ENCODE measurements at regions not wholly inside any gene's neighbourhood (a gene's known extent, or its start where the extent isn't known, plus 50 kb on each side); places are given as distances from the start of the nearest gene placed in this dataset.

DNA sequence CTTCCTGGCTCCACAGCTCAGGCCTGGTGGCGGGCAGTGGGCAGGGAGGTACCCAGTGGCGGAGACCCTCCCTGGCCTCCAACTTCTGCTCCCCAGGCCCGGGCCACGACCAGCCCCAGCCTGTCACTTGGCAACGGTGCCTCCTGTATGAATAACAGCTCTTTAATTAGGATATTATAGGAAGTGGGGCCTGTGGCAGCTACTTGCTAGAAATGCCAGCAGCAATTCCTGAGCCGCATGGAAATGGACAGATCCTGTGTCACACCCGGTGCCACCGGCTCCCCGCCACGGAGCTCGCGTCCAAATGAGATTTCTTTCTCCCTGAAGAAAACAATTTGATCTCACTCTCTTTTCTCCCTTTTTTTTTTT is 104.5 kb downstream of the CHST1 start:
- DNase-seq (ENCODE audit: low read depth), result no peak
- H3K36me3 Mint-ChIP-seq (ENCODE audit: low read depth, unreplicated experiment), result no peaks in the 10 kb centered on the region
- no peak overlapping the region for H3K9ac ChIP-seq (ENCODE audit: low read length)
- H3K9me3 Mint-ChIP-seq (ENCODE audit: unreplicated experiment), result peaks cover 14% of the 10 kb centered on the region
- H3K27ac Mint-ChIP-seq (ENCODE audit: unreplicated experiment), result no peak overlapping the region
- H3K4me3 Mint-ChIP-seq (ENCODE audit: unreplicated experiment), result no peak overlapping the region
- H3K4me2 ChIP-seq (ENCODE audit: low read length), result no peak overlapping the region
- H3K27ac ChIP-seq (ENCODE audit: low read depth, low read length), result no peak overlapping the region
- no peaks in the 10 kb centered on the region for H3K79me2 ChIP-seq (ENCODE audit: insufficient read depth, low read length)
- no peaks in the 10 kb centered on the region for H3K4me1 ChIP-seq (ENCODE audit: insufficient read depth, low read length)
- no peaks in the 10 kb centered on the region for H3K4me1 Mint-ChIP-seq (ENCODE audit: low read depth, unreplicated experiment)
- no peaks in the 10 kb centered on the region for H3K9me3 ChIP-seq (ENCODE audit: insufficient read depth, low read depth, low read length)
- TF ChIP-seq, protein P1, sequence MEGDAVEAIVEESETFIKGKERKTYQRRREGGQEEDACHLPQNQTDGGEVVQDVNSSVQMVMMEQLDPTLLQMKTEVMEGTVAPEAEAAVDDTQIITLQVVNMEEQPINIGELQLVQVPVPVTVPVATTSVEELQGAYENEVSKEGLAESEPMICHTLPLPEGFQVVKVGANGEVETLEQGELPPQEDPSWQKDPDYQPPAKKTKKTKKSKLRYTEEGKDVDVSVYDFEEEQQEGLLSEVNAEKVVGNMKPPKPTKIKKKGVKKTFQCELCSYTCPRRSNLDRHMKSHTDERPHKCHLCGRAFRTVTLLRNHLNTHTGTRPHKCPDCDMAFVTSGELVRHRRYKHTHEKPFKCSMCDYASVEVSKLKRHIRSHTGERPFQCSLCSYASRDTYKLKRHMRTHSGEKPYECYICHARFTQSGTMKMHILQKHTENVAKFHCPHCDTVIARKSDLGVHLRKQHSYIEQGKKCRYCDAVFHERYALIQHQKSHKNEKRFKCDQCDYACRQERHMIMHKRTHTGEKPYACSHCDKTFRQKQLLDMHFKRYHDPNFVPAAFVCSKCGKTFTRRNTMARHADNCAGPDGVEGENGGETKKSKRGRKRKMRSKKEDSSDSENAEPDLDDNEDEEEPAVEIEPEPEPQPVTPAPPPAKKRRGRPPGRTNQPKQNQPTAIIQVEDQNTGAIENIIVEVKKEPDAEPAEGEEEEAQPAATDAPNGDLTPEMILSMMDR (IDR thresholded peaks at IDR 0.05; ENCODE audit: insufficient read depth, low read depth, low read length), result no peak
- no peak for TF ChIP-seq EZH2 (IDR thresholded peaks at IDR 0.05; ENCODE audit: insufficient read depth, low read length)
- no peak overlapping the region for H3K4me3 ChIP-seq (ENCODE audit: insufficient read depth, low read depth, low read length)
- H3K27me3 Mint-ChIP-seq (ENCODE audit: low read depth, unreplicated experiment), result peaks cover 79% of the 10 kb centered on the region
- no peaks in the 10 kb centered on the region for H3K36me3 ChIP-seq (ENCODE audit: insufficient read depth, low read length)
- no peaks in the 10 kb centered on the region for H3K27me3 ChIP-seq (ENCODE audit: insufficient read depth, low read length)
- H4K20me1 ChIP-seq (ENCODE audit: insufficient read depth, low read length), result no peaks in the 10 kb centered on the region
- H2AFZ ChIP-seq (ENCODE audit: low read depth, low read length), result no peak overlapping the region
- FAIRE-seq, result no peak

DNA sequence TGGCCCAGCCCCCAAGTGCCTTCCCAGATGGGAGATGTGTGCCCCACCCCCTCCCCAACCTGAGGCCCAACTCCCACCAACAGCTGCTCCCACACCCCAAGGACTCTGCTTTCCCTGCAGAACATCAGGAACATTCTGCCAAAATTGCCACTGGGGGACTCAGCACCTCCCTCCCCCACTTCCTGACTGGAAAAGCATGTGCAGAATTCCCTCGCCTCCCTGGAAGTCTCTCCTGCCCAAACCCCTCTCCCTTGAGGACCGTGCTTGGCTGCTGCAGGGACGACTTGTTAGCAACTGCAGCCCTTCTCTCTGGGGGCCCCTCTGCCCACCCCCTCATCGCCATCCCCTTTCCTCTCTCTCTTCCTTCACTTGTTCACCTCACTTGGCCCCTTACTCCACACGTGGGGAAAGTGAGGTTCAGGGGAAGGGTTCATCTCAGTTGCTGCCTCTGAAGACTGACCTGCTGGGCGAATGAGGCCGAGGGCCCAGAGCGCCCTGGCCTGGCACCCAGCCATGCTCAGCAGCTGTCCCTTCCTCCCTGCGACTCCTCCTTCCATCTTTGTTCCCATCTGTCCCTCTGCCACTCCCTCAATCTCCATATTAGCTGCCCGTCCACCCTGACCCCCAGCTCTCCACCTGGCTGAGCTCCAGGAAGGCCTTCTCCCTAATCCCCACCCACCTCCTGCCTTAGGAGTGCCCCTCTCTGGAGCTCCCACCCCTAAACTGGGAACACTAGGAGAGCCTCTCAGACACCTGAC is 105.1 kb downstream of the CHST1 start:
- H3K4me2 ChIP-seq (ENCODE audit: low read length), result no peak overlapping the region
- TF ChIP-seq, protein P1 (IDR thresholded peaks at IDR 0.05; ENCODE audit: insufficient read depth, low read depth, low read length), result no peak
- no peak for TF ChIP-seq EZH2 (IDR thresholded peaks at IDR 0.05; ENCODE audit: insufficient read depth, low read length)
- no peaks in the 10 kb centered on the region for H4K20me1 ChIP-seq (ENCODE audit: insufficient read depth, low read length)
- no peak overlapping the region for H3K9ac ChIP-seq (ENCODE audit: low read length)
- H3K4me1 ChIP-seq (ENCODE audit: insufficient read depth, low read length), result no peaks in the 10 kb centered on the region
- Mint-ChIP-seq H3K4me3 (ENCODE audit: unreplicated experiment) (no peak overlapping the region), H3K27me3 (ENCODE audit: low read depth, unreplicated experiment) (peaks cover 80% of the 10 kb centered on the region), H3K36me3 (ENCODE audit: low read depth, unreplicated experiment) (no peaks in the 10 kb centered on the region), H3K4me1 (ENCODE audit: low read depth, unreplicated experiment) (no peaks in the 10 kb centered on the region), H3K27ac (ENCODE audit: unreplicated experiment) (peak overlapping the region; percentile 26), H3K9me3 (ENCODE audit: unreplicated experiment) (peaks cover 14% of the 10 kb centered on the region)
- no peaks in the 10 kb centered on the region for H3K27me3 ChIP-seq (ENCODE audit: insufficient read depth, low read length)
- no peak overlapping the region for H2AFZ ChIP-seq (ENCODE audit: low read depth, low read length)
- H3K9me3 ChIP-seq (ENCODE audit: insufficient read depth, low read depth, low read length), result no peaks in the 10 kb centered on the region
- no peak overlapping the region for H3K4me3 ChIP-seq (ENCODE audit: insufficient read depth, low read depth, low read length)
- H3K36me3 ChIP-seq (ENCODE audit: insufficient read depth, low read length), result no peaks in the 10 kb centered on the region
- no peak for DNase-seq (ENCODE audit: low read depth)
- no peak for FAIRE-seq
- no peaks in the 10 kb centered on the region for H3K79me2 ChIP-seq (ENCODE audit: insufficient read depth, low read length)
- H3K27ac ChIP-seq (ENCODE audit: low read depth, low read length), result no peak overlapping the region
